Loucy (cell line): ENCODE measurements at regions not wholly inside any gene's neighbourhood (a gene's known extent, or its start where the extent isn't known, plus 50 kb on each side); places are given as distances from the start of the nearest gene placed in this dataset.
"Not testable (repeated sequence)": the region's sequence is repeated elsewhere in the genome, so short reads cannot be mapped to it uniquely, and the experiment has no call there.

Source experiments
- CTCF ChIP-seq: fragments of 200-600 bp; sonication (generic); conservative IDR thresholded peaks from 2 replicates; pipeline ENCODE4 v1.5.1; 2014; ENCODE audit warnings: mild to moderate bottlenecking, antibody characterized with exemption, low read length
- EZH2phosphoT487 ChIP-seq: fragments of 200-600 bp; IDR thresholded peaks from 2 replicates; pipeline ENCODE4 v1.6.1; 2018; ENCODE audit warnings: antibody characterized with exemption, mild to moderate bottlenecking, moderate library complexity, borderline replicate concordance

GRCh38 chr2:166744117-166744516, 144.2 kb upstream of the XIRP2 start:
- TF ChIP-seq CTCF, EZH2phosphoT487: not testable (repeated sequence)
